H1 (cell line): ENCODE measurements at regions not wholly inside any gene's neighbourhood (a gene's known extent, or its start where the extent isn't known, plus 50 kb on each side); places are given as distances from the start of the nearest gene placed in this dataset.

Experiments used
- CTCF ChIA-PET: fragments of 300-600 bp; sonication (Branson Sonifier 250); formaldehyde crosslinking; loops from one replicate; lab custom pipeline; 2021; ENCODE audit not compliant: partially characterized antibody; lab: Charles Lee
- POLR2A ChIA-PET: fragments of 300-600 bp; sonication (Branson Sonifier 250); formaldehyde crosslinking; loops from one replicate; lab custom pipeline; 2021; ENCODE audit warnings: inconsistent platforms; ENCODE audit not compliant: partially characterized antibody; lab: Charles Lee
- DNase-seq, 2 experiments: peaks; one replicate each; pipeline versions ENCODE4 v3.0.0 to v3.0.0-alpha.2; 2010 to 2022; ENCODE audit warnings: low spot score in 2 of 2, low read depth in 1 of 2, mixed read lengths in 1 of 2
- FAIRE-seq: peaks from 2 replicates; lab custom pipeline; 2011; peaks lifted over from hg19 to GRCh38; lab: Jason Lieb, UNC
- H2AFZ ChIP-seq: 2 replicates; pipeline ENCODE4 v1.8.1; 2012; ENCODE audit warnings: low read length, inconsistent platforms
- H2AK5ac ChIP-seq: 2 replicates; pipeline ENCODE4 v1.6.1; 2013; ENCODE audit warnings: low read depth, low read length
- H2BK120ac ChIP-seq: replicated peaks from 2 replicates; pipeline ENCODE3; 2013; ENCODE audit warnings: low read depth, low read length, inconsistent platforms
- H2BK12ac ChIP-seq: 2 replicates; pipeline ENCODE4 v1.6.1; 2013; ENCODE audit warnings: low read depth, low read length
- H2BK15ac ChIP-seq: 2 replicates; pipeline ENCODE4 v1.6.1; 2013; ENCODE audit warnings: low read length
- H2BK20ac ChIP-seq: 2 replicates; pipeline ENCODE4 v1.6.1; 2013; ENCODE audit warnings: low read length
- H2BK5ac ChIP-seq: 2 replicates; pipeline ENCODE4 v1.6.1; 2013; ENCODE audit warnings: low read depth, low read length
- H3K14ac ChIP-seq: 2 replicates; pipeline ENCODE4 v1.6.1; 2013; ENCODE audit warnings: inconsistent platforms; ENCODE audit not compliant: insufficient read length
- H3K18ac ChIP-seq: 2 replicates; pipeline ENCODE4 v1.6.1; 2013; ENCODE audit warnings: low read length; ENCODE audit errors: extremely low read depth
- H3K23ac ChIP-seq: 2 replicates; pipeline ENCODE4 v1.6.1; 2013; ENCODE audit warnings: inconsistent platforms; ENCODE audit not compliant: insufficient read length
- H3K23me2 ChIP-seq: 2 replicates; pipeline ENCODE4 v1.6.1; 2013; ENCODE audit warnings: low read depth, low read length
- H3K27ac ChIP-seq: 2 replicates; pipeline ENCODE4 v1.6.1; 2011; ENCODE audit warnings: low read depth, low read length, inconsistent platforms
- H3K27me3 ChIP-seq, 4 experiments: replicated peaks in 1 of 4; 1 replicate in 1 of 4; 2 replicates in 3 of 4; pipeline versions ENCODE4 v1.6.1 to v1.8.1; 2011 to 2013; ENCODE audit warnings: low read length in 3 of 4, mild to moderate bottlenecking in 3 of 4, inconsistent platforms in 2 of 4, mixed read lengths in 2 of 4, moderate library complexity in 1 of 4; ENCODE audit not compliant: control insufficient read depth in 3 of 4, insufficient read depth in 3 of 4; ENCODE audit errors: extremely low read depth in 1 of 4
- H3K36me3 ChIP-seq, 4 experiments: 2 replicates each; pipeline versions ENCODE4 v1.6.1 to v1.8.1; 2011 to 2013; ENCODE audit warnings: mild to moderate bottlenecking in 4 of 4, low read length in 3 of 4, moderate library complexity in 2 of 4, control low read depth in 1 of 4, inconsistent platforms in 1 of 4; ENCODE audit not compliant: insufficient read depth in 4 of 4, control insufficient read depth in 2 of 4
- H3K4ac ChIP-seq: replicated peaks from 2 replicates; pipeline ENCODE3; 2013; ENCODE audit warnings: low read length, low read depth, mixed read lengths, inconsistent platforms; ENCODE audit not compliant: insufficient read length
- H3K4me1 ChIP-seq, 4 experiments: replicated peaks in 1 of 4; 1 replicate in 1 of 4; 2 replicates in 3 of 4; pipeline versions ENCODE4 v1.6.1 to v1.8.1; 2011 to 2013; ENCODE audit warnings: low read length in 3 of 4, inconsistent platforms in 2 of 4, mixed read lengths in 1 of 4; ENCODE audit not compliant: insufficient read depth in 4 of 4, control insufficient read depth in 3 of 4
- H3K4me2 ChIP-seq, 2 experiments: 2 replicates each; pipeline versions ENCODE4 v1.6.1 to v1.8.1; 2011 to 2013; ENCODE audit warnings: low read depth in 2 of 2, low read length in 2 of 2, control low read depth in 1 of 2, inconsistent platforms in 1 of 2, mild to moderate bottlenecking in 1 of 2; ENCODE audit not compliant: insufficient read depth in 1 of 2
- H3K4me3 ChIP-seq, 4 experiments: fragments of 200-600, 300-600 bp in 1 of 4; sonication (generic), shearing (Covaris generic), sonication (Bioruptor Twin) in 1 of 4; 2 replicates each; pipeline versions ENCODE4 v1.5.1 to v1.8.1; 2011 to 2016; ENCODE audit warnings: low read length in 4 of 4, low read depth in 3 of 4, control low read depth in 2 of 4, inconsistent platforms in 2 of 4, mild to moderate bottlenecking in 2 of 4, mixed read lengths in 1 of 4, moderate library complexity in 1 of 4; ENCODE audit not compliant: insufficient read depth in 2 of 4; ENCODE audit errors: extremely low read depth in 1 of 4
- H3K56ac ChIP-seq: replicated peaks from 2 replicates; pipeline ENCODE3; 2013; ENCODE audit warnings: low read depth, mild to moderate bottlenecking, mixed read lengths, low read length, inconsistent platforms; ENCODE audit not compliant: insufficient read length
- H3K79me1 ChIP-seq: 2 replicates; pipeline ENCODE4 v1.6.1; 2013; ENCODE audit warnings: low read depth, low read length, control low read depth
- H3K79me2 ChIP-seq, 2 experiments: 2 replicates each; pipeline versions ENCODE4 v1.6.1 to v1.8.1; 2012 to 2013; ENCODE audit warnings: low read length in 2 of 2, mild to moderate bottlenecking in 2 of 2, inconsistent platforms in 1 of 2; ENCODE audit not compliant: insufficient read depth in 2 of 2, control insufficient read depth in 1 of 2
- H3K9ac ChIP-seq, 4 experiments: replicated peaks in 1 of 4; 1 replicate in 1 of 4; 2 replicates in 3 of 4; pipeline versions ENCODE4 v1.6.1 to v1.8.1; 2011 to 2013; ENCODE audit warnings: low read depth in 3 of 4, low read length in 3 of 4, control low read depth in 2 of 4, mild to moderate bottlenecking in 2 of 4, moderate library complexity in 2 of 4, inconsistent platforms in 1 of 4; ENCODE audit errors: extremely low read depth in 1 of 4
- H3K9me3 ChIP-seq, 2 experiments: 2 replicates each; pipeline versions ENCODE4 v1.6.1 to v1.8.1; 2012 to 2013; ENCODE audit warnings: mild to moderate bottlenecking in 2 of 2, moderate library complexity in 2 of 2, control low read depth in 1 of 2, inconsistent platforms in 1 of 2, low read depth in 1 of 2, low read length in 1 of 2, mixed read lengths in 1 of 2; ENCODE audit not compliant: insufficient read depth in 2 of 2
- H4K20me1 ChIP-seq, 2 experiments: replicated peaks in 1 of 2; 2 replicates each; pipeline versions ENCODE3 to v1.8.1; 2011 to 2013; ENCODE audit warnings: inconsistent platforms in 2 of 2, low read length in 2 of 2, mild to moderate bottlenecking in 1 of 2; ENCODE audit not compliant: insufficient read depth in 2 of 2, control insufficient read depth in 1 of 2
- H4K5ac ChIP-seq: 2 replicates; pipeline ENCODE4 v1.6.1; 2013; ENCODE audit warnings: low read length, low read depth, mixed read lengths, inconsistent platforms; ENCODE audit not compliant: insufficient read length
- H4K8ac ChIP-seq: 2 replicates; pipeline ENCODE4 v1.8.0; 2013; ENCODE audit warnings: mild to moderate bottlenecking, moderate library complexity, low read length, inconsistent platforms; ENCODE audit not compliant: insufficient read depth; ENCODE audit errors: extremely low read depth
- H4K91ac ChIP-seq: replicated peaks from 2 replicates; pipeline ENCODE3; 2013; ENCODE audit warnings: low read length, mixed read lengths, inconsistent platforms; ENCODE audit not compliant: insufficient read length
- CBX5 ChIP-seq: fragments of 300-800, 300-1000 bp; sonication (generic); IDR thresholded peaks from 2 replicates; pipeline ENCODE4 v1.7.1; 2016; ENCODE audit warnings: antibody characterized with exemption, low read length, low read depth
- CHD1 ChIP-seq: IDR thresholded peaks from 2 replicates; pipeline ENCODE4 v1.6.1; 2012; ENCODE audit warnings: low read depth, low read length, improper control_type of control experiment
- CTCF ChIP-seq, 3 experiments: IDR thresholded peaks; 1 replicate in 2 of 3; 2 replicates in 1 of 3; pipeline versions ENCODE4 v1.5.1 to v1.6.1; 2011; ENCODE audit warnings: low read length in 3 of 3, mild to moderate bottlenecking in 3 of 3, inconsistent platforms in 2 of 3, low read depth in 1 of 3, moderate library complexity in 1 of 3; ENCODE audit not compliant: insufficient read depth in 1 of 3; ENCODE audit errors: control extremely low read depth in 1 of 3
- NRF1 ChIP-seq: IDR thresholded peaks from 2 replicates; pipeline ENCODE4 v1.6.1; 2011; ENCODE audit warnings: mild to moderate bottlenecking, low read depth, low read length, improper control_type of control experiment
- POLR2A ChIP-seq, 2 experiments: IDR thresholded peaks; 1 replicate in 1 of 2; 2 replicates in 1 of 2; pipeline ENCODE4 v1.6.1; 2011; ENCODE audit warnings: low read depth in 2 of 2, low read length in 2 of 2, mild to moderate bottlenecking in 2 of 2; ENCODE audit errors: control extremely low read depth in 1 of 2
- SIN3A ChIP-seq, 2 experiments: IDR thresholded peaks in 1 of 2; conservative IDR thresholded peaks in 1 of 2; 2 replicates each; pipeline ENCODE4 v1.6.1; 2011 to 2012; ENCODE audit warnings: low read length in 2 of 2, improper control_type of control experiment in 1 of 2, low read depth in 1 of 2, mild to moderate bottlenecking in 1 of 2
- WGBS, 2 experiments: shearing (Covaris generic) in 1 of 2; methylation state at CpG; one replicate each; pipeline versions ENCODE4 v1.1.6 to v1.1.7; 2013 to 2015; ENCODE audit warnings: low lambda C conversion rate in 2 of 2, mixed read lengths in 2 of 2, inconsistent platforms in 1 of 2, low coverage in 1 of 2, missing lambda C conversion rate in 1 of 2; ENCODE audit not compliant: insufficient replicate concordance in 2 of 2, insufficient coverage in 1 of 2, insufficient read length in 1 of 2; ENCODE audit errors: extremely low coverage in 1 of 2, missing lambda C conversion rate in 1 of 2; 5-methylcytosine and 5-hydroxymethylcytosine counted together
- TF ChIP-seq, protein P1 (sequence below): IDR thresholded peaks from 2 replicates; pipeline ENCODE4 v1.6.1; 2011; ENCODE audit warnings: low read length, improper control_type of control experiment

DNA sequence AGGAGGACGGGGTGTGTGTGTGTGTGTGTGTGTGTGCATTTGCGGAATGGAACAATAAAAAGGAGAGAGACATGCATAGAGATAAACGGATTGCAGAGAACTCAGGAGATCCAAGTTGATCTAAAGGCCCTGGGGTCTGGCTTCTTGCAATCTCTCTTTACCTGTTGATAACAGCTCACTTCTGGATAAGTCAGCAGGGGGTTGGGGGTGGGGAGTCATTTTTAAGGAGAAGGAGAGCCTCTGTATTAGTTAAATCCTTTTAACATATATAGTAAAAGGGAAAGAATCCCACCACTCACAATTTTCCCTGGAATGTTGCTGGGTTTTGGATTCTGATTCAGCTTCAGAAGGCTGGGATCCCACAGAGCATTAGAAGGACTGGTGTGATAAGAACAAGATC, 87.5 kb upstream of the MITF start:
- no peak overlapping the region for H3K56ac ChIP-seq
- ChIA-PET POLR2A (no interaction called here), CTCF (no interaction called here)
- no peak overlapping the region for H3K4ac ChIP-seq
- H2BK12ac ChIP-seq = no peak overlapping the region
- peaks cover 0 to 1% (median 0%) of the 10 kb centered on the region in 4 experiments; a peak in 1 of 7 replicates for H3K27me3 ChIP-seq
- no peaks in the 10 kb centered on the region for H3K23me2 ChIP-seq
- H3K4me1 ChIP-seq = 0 out of 7 replicates have a peak, but pooled peaks cover 0 to 1% (median 0%) of the 10 kb centered on the region in 4 experiments
- H3K4me3 ChIP-seq = no peak overlapping the region
- no peak overlapping the region for H3K4me2 ChIP-seq
- H3K79me1 ChIP-seq = no peaks in the 10 kb centered on the region
- DNase-seq (no peak), FAIRE-seq (no peak)
- no peak overlapping the region for H3K9ac ChIP-seq
- H3K9me3 ChIP-seq = no peaks in the 10 kb centered on the region
- WGBS, 2 experiments = 82% methylated on average over 3 of the region's 3 CpGs; no CpG with 5 or more reads in 1 of the 2 experiments
- H4K91ac ChIP-seq = no peak overlapping the region
- no peak for TF ChIP-seq NRF1
- no peak for TF ChIP-seq CTCF (IDR thresholded peaks at IDR 0.05; ENCODE audit: control extremely low read depth in 1 of 3, insufficient read depth in 1 of 3, low read depth in 1 of 3, low read length in 3 of 3)
- TF ChIP-seq, protein P1, sequence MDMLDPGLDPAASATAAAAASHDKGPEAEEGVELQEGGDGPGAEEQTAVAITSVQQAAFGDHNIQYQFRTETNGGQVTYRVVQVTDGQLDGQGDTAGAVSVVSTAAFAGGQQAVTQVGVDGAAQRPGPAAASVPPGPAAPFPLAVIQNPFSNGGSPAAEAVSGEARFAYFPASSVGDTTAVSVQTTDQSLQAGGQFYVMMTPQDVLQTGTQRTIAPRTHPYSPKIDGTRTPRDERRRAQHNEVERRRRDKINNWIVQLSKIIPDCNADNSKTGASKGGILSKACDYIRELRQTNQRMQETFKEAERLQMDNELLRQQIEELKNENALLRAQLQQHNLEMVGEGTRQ = no peak
- TF ChIP-seq CBX5 = no peak
- no peak for TF ChIP-seq POLR2A (IDR thresholded peaks at IDR 0.05; ENCODE audit: control extremely low read depth in 1 of 2, low read depth in 2 of 2, low read length in 2 of 2)
- TF ChIP-seq SIN3A (conservative IDR thresholded peaks at IDR 0.05 in 1 of 2, IDR thresholded peaks at IDR 0.05 in 1 of 2; ENCODE audit: low read depth in 1 of 2, low read length in 2 of 2) = no peak
- no peak for TF ChIP-seq CHD1
- H3K27ac ChIP-seq = no peak overlapping the region
- H3K14ac ChIP-seq = no peak overlapping the region
- H3K23ac ChIP-seq = no peak overlapping the region
- no peaks in the 10 kb centered on the region for H4K20me1 ChIP-seq
- H2BK20ac ChIP-seq = no peak overlapping the region
- no peak overlapping the region for H4K5ac ChIP-seq
- no peak overlapping the region for H4K8ac ChIP-seq
- H3K36me3 ChIP-seq = no peaks in the 10 kb centered on the region
- no peak overlapping the region for H2AK5ac ChIP-seq
- H2BK5ac ChIP-seq = no peak overlapping the region
- H3K18ac ChIP-seq = no peak overlapping the region
- no peak overlapping the region for H2BK120ac ChIP-seq
- H2AFZ ChIP-seq = no peak overlapping the region
- no peak overlapping the region for H2BK15ac ChIP-seq
- no peaks in the 10 kb centered on the region for H3K79me2 ChIP-seq
